ENCODE measurements at regions not wholly inside any gene's neighbourhood (a gene's known extent, or its start where the extent isn't known, plus 50 kb on each side); places are given as distances from the start of the nearest gene placed in this dataset.

DNA sequence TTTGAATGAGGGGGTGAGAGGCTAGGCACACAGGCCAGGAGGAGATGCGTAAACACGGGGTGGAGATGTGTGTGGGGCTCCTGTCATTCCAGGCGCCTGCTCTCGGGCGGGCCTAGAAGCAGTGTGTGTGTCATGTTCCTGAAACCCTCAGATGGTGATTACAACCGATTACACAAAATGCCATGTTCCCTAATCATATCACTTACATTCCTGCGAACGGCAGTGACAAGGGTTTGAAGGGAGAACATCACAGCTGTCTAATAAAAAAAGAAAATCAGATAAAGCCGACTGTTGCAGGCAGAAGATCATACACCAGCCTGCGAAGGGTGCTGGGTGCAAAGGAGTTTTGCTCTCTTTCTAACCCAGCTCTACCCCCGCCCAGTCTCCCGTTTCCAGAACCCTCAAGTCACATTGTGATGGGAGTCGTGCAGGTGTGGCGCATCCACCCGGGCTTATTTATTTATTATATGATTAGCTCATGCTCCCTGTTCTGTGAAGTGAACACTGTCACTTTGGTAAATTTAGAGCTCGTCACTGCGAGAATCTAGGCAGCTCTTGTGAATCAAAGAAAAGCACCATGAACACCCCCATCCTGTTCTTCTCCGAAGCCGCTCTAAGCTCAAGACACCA lies 140.3 kb downstream of the NR2F2 start:
- TF ChIP-seq CTCF (tag by site-specific recombination; IDR thresholded peaks at IDR 0.05) (no peak), MYNN (tag by site-specific recombination; IDR thresholded peaks at IDR 0.05; ENCODE audit: borderline replicate concordance) (no peak), HOXA7 (CRISPR knock-in tag; IDR thresholded peaks at IDR 0.05; ENCODE audit: borderline replicate concordance) (no peak), YY1 (tag by site-specific recombination; IDR thresholded peaks at IDR 0.05) (no peak), ZNF274 (IDR thresholded peaks at IDR 0.05; ENCODE audit: low read length) (no peak), ZNF274 (tag by site-specific recombination; IDR thresholded peaks at IDR 0.05; ENCODE audit: borderline replicate concordance) (no peak), ZNF24 (tag by site-specific recombination; IDR thresholded peaks at IDR 0.05) (no peak), ZNF785 (tag by site-specific recombination; IDR thresholded peaks at IDR 0.05) (no peak), ZFP3 (tag by site-specific recombination; IDR thresholded peaks at IDR 0.05; ENCODE audit: low read depth) (no peak), ZNF639 (tag by site-specific recombination; IDR thresholded peaks at IDR 0.05) (no peak), ZNF37A (tag by site-specific recombination; IDR thresholded peaks at IDR 0.05) (no peak), ZNF391 (tag by site-specific recombination; IDR thresholded peaks at IDR 0.05; ENCODE audit: borderline replicate concordance, low read depth) (no peak), KLF17 (tag by site-specific recombination; IDR thresholded peaks at IDR 0.05) (no peak), ZFP41 (tag by site-specific recombination; IDR thresholded peaks at IDR 0.05; ENCODE audit: borderline replicate concordance) (no peak)
- TF ChIP-seq, protein P1, sequence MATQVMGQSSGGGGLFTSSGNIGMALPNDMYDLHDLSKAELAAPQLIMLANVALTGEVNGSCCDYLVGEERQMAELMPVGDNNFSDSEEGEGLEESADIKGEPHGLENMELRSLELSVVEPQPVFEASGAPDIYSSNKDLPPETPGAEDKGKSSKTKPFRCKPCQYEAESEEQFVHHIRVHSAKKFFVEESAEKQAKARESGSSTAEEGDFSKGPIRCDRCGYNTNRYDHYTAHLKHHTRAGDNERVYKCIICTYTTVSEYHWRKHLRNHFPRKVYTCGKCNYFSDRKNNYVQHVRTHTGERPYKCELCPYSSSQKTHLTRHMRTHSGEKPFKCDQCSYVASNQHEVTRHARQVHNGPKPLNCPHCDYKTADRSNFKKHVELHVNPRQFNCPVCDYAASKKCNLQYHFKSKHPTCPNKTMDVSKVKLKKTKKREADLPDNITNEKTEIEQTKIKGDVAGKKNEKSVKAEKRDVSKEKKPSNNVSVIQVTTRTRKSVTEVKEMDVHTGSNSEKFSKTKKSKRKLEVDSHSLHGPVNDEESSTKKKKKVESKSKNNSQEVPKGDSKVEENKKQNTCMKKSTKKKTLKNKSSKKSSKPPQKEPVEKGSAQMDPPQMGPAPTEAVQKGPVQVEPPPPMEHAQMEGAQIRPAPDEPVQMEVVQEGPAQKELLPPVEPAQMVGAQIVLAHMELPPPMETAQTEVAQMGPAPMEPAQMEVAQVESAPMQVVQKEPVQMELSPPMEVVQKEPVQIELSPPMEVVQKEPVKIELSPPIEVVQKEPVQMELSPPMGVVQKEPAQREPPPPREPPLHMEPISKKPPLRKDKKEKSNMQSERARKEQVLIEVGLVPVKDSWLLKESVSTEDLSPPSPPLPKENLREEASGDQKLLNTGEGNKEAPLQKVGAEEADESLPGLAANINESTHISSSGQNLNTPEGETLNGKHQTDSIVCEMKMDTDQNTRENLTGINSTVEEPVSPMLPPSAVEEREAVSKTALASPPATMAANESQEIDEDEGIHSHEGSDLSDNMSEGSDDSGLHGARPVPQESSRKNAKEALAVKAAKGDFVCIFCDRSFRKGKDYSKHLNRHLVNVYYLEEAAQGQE (tag by site-specific recombination; IDR thresholded peaks at IDR 0.05) = no peak

All from HEK293 (cell line).